ENCODE measurements at regions not wholly inside any gene's neighbourhood (a gene's known extent, or its start where the extent isn't known, plus 50 kb on each side); places are given as distances from the start of the nearest gene placed in this dataset.
"Not testable (repeated sequence)": the region's sequence is repeated elsewhere in the genome, so short reads cannot be mapped to it uniquely, and the experiment has no call there.

- not testable (repeated sequence) for TF ChIP-seq CTCF, POLR2A (IDR thresholded peaks at IDR 0.05)
These were observed 188.8 kb upstream of the PRKX start for GRCh38 chrX:3902222-3902621.
